ENCODE measurements at regions not wholly inside any gene's neighbourhood (a gene's known extent, or its start where the extent isn't known, plus 50 kb on each side); places are given as distances from the start of the nearest gene placed in this dataset.

GRCh38 chr2:16140771-16141640, 200.7 kb downstream of the MYCN start:
- DNase-seq, result no peak

- no peak for DNase-seq
These were observed 199.6 kb downstream of the MYCN start for GRCh38 chr2:16139663-16140615.

GRCh38 chr2:16138811-16139662, 198.7 kb downstream of the MYCN start:
- DNase-seq, result no peak

GRCh38 chr2:16137080-16137755, 196.9 kb downstream of the MYCN start:
- no peak for DNase-seq

GRCh38 chr2:16136461-16137035, 196.2 kb downstream of the MYCN start:
- no peak for DNase-seq

- DNase-seq, result no peak
These were observed 195.6 kb downstream of the MYCN start for GRCh38 chr2:16135913-16136310.

- no peak for DNase-seq
These were observed 195.0 kb downstream of the MYCN start for GRCh38 chr2:16135196-16135912.

GRCh38 chr2:16134436-16135165, 194.3 kb downstream of the MYCN start:
- no peak for DNase-seq

- no peak for DNase-seq
These were observed 190.6 kb downstream of the MYCN start for GRCh38 chr2:16130906-16131400.

GRCh38 chr2:16130541-16130880, 190.2 kb downstream of the MYCN start:
- DNase-seq, result no peak

- DNase-seq, result no peak
These were observed 189.6 kb downstream of the MYCN start for GRCh38 chr2:16129716-16130540.

GRCh38 chr2:16128746-16129610, 188.6 kb downstream of the MYCN start:
- DNase-seq, result no peak

- no peak for DNase-seq
These were observed 187.6 kb downstream of the MYCN start for GRCh38 chr2:16127958-16128357.

- DNase-seq, result no peak
These were observed 187.1 kb downstream of the MYCN start for GRCh38 chr2:16127276-16127940.

- no peak for DNase-seq
These were observed 186.3 kb downstream of the MYCN start for GRCh38 chr2:16126517-16127275.

- no peak for DNase-seq
These were observed 185.5 kb downstream of the MYCN start for GRCh38 chr2:16125614-16126516.
